ENCODE measurements at regions not wholly inside any gene's neighbourhood (a gene's known extent, or its start where the extent isn't known, plus 50 kb on each side); places are given as distances from the start of the nearest gene placed in this dataset.

DNA sequence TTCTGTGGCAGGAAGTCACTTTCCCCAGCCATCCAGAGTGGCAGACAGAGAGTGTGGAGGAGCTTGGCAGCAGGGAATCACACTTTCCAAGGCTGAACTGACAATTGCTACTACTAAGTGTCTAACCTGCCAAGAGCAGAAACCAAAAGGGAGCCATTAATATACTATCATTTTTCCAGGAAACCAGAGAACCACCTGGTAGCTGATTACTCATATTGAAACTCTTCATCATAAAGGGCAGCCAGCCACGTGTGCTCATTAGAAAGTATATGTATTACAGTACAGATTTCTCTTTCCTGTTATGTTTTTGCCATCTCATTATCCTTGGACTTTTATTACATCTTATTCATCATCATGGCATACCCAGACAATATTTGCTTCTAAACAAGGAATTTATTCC is 374.9 kb downstream of the GXYLT1 start:
- TF ChIP-seq CTCF (IDR thresholded peaks at IDR 0.05 in 2 of 3, conservative IDR thresholded peaks at IDR 0.05 in 1 of 3; ENCODE audit: control insufficient read depth in 2 of 3, extremely low read depth in 1 of 3, insufficient read depth in 1 of 3, low read depth in 3 of 3, low read length in 3 of 3) = no peak
- no peak for TF ChIP-seq POLR2AphosphoS2 (IDR thresholded peaks at IDR 0.05; ENCODE audit: low read depth, low read length)
- TF ChIP-seq, protein P1, sequence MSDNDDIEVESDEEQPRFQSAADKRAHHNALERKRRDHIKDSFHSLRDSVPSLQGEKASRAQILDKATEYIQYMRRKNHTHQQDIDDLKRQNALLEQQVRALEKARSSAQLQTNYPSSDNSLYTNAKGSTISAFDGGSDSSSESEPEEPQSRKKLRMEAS (IDR thresholded peaks at IDR 0.05; ENCODE audit: low read depth, low read length) = no peak
- no peak for TF ChIP-seq EP300 (IDR thresholded peaks at IDR 0.05; ENCODE audit: borderline replicate concordance in 1 of 2, control insufficient read depth in 1 of 2, low read depth in 2 of 2, low read length in 2 of 2)
- TF ChIP-seq POLR2AphosphoS5 (IDR thresholded peaks at IDR 0.05; ENCODE audit: low read length) = no peak
- no peak for TF ChIP-seq POLR2A (IDR thresholded peaks at IDR 0.05; ENCODE audit: low read depth, low read length)
- no peak for TF ChIP-seq CEBPB (IDR thresholded peaks at IDR 0.05; ENCODE audit: borderline replicate concordance in 1 of 2, low read depth in 2 of 2, low read length in 2 of 2)
- no peak for TF ChIP-seq EZH2 (IDR thresholded peaks at IDR 0.05; ENCODE audit: borderline replicate concordance, control insufficient read depth, low read depth, low read length)
- TF ChIP-seq IKZF2 (IDR thresholded peaks at IDR 0.05) = no peak
- TF ChIP-seq REST (IDR thresholded peaks at IDR 0.05; ENCODE audit: low read depth, low read length) = no peak
- no peak for TF ChIP-seq HDAC6 (IDR thresholded peaks at IDR 0.05; ENCODE audit: unreplicated experiment)
- no peak for TF ChIP-seq SIN3A (IDR thresholded peaks at IDR 0.05; ENCODE audit: low read depth, low read length)

Data from GM12878 (cell line).